Calu3 (cell line): ENCODE measurements at regions not wholly inside any gene's neighbourhood (a gene's known extent, or its start where the extent isn't known, plus 50 kb on each side); places are given as distances from the start of the nearest gene placed in this dataset.

Experiments used
- BruUV-seq: library from RNA; stranded (reverse); fragments of 400-500 nt; replicated peaks from 2 replicates; lab custom pipeline; 2021; lab: Mats Ljungman, UMichigan
- CTCF ChIA-PET: fragments of 300-600 bp; sonication (Branson Sonifier 250); formaldehyde crosslinking; loops from one replicate; lab custom pipeline; 2022; ENCODE audit warnings: antibody characterized with exemption; lab: Charles Lee
- DNase-seq: peaks from one replicate; pipeline ENCODE4 v3.0.0; 2022
- H3K27ac Mint-ChIP-seq: one replicate; pipeline ENCODE4 v1.8.0; 2022; ENCODE audit warnings: mixed read lengths; ENCODE audit not compliant: unreplicated experiment
- H3K27me3 Mint-ChIP-seq: one replicate; pipeline ENCODE4 v1.8.0; 2022; ENCODE audit warnings: mixed read lengths; ENCODE audit not compliant: unreplicated experiment
- H3K36me3 Mint-ChIP-seq: one replicate; pipeline ENCODE4 v1.8.0; 2022; ENCODE audit warnings: mild to moderate bottlenecking, moderate library complexity, mixed read lengths; ENCODE audit not compliant: insufficient read depth, unreplicated experiment
- H3K4me1 Mint-ChIP-seq: one replicate; pipeline ENCODE4 v1.8.0; 2022; ENCODE audit warnings: mild to moderate bottlenecking, low read depth, mixed read lengths; ENCODE audit not compliant: unreplicated experiment
- H3K4me3 Mint-ChIP-seq: one replicate; pipeline ENCODE4 v1.8.0; 2022; ENCODE audit warnings: mild to moderate bottlenecking, low read depth, moderate library complexity, mixed read lengths; ENCODE audit not compliant: unreplicated experiment
- H3K9me3 Mint-ChIP-seq: one replicate; pipeline ENCODE4 v1.8.0; 2022; ENCODE audit warnings: low read depth, mixed read lengths; ENCODE audit not compliant: unreplicated experiment
- intact Hi-C: fragments of 100-400 bp; cut with micrococcal nuclease; formaldehyde crosslinking; loops from one replicate; pipeline ENCODE4 v1.10.0; 2022; ENCODE audit not compliant: unreplicated experiment
- TF ChIP-seq, protein P1 (sequence below): fragments of 200-600 bp; IDR thresholded peaks from one replicate; pipeline ENCODE4 v1.8.0; 2022; ENCODE audit warnings: antibody characterized with exemption; ENCODE audit not compliant: unreplicated experiment

DNA sequence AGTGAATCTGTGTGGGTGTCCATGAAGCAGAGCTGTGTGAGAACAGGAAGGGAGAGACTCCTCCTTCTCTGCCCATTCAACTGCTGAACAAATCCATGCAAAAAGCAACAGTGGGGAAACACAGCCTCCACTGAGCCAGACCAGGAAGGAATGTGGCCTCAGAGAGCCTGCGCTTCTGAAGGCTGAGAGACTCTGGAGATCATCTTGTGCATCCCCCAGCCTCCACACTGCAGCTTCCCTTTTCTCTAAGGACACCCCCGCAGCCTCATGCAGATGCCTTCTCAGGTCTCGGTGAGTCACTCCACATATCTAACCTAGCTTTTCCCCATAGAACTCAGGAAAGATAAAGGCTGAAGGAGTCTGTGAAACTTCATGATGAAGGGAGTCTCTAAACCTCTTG, 402.9 kb downstream of the TNS1 start:
- BruUV-seq: no TSS peak
- H3K4me1 Mint-ChIP-seq: no peaks in the 10 kb centered on the region
- no peaks in the 10 kb centered on the region for H3K36me3 Mint-ChIP-seq

DNA sequence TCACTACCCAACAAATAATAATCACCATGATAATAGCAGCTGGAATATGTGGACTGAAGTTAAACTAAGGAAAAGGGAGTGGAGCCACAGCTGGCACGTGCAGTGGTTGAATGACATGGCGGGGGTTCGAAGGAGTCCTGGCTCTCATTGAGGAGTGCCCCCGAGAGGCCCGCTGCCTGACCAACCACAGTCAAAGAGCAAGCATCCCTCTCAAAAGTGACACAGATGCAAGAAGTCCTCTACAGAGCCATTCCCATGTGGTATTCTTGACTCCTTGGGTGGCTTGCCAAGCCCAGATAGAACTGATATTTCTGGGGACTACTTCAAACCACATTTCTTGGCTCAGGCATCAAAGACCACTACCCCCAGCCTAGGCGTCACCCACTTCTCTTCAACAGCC, 405.1 kb downstream of the TNS1 start:
- no peak overlapping the region for H3K27ac Mint-ChIP-seq
- TF ChIP-seq, protein P1, sequence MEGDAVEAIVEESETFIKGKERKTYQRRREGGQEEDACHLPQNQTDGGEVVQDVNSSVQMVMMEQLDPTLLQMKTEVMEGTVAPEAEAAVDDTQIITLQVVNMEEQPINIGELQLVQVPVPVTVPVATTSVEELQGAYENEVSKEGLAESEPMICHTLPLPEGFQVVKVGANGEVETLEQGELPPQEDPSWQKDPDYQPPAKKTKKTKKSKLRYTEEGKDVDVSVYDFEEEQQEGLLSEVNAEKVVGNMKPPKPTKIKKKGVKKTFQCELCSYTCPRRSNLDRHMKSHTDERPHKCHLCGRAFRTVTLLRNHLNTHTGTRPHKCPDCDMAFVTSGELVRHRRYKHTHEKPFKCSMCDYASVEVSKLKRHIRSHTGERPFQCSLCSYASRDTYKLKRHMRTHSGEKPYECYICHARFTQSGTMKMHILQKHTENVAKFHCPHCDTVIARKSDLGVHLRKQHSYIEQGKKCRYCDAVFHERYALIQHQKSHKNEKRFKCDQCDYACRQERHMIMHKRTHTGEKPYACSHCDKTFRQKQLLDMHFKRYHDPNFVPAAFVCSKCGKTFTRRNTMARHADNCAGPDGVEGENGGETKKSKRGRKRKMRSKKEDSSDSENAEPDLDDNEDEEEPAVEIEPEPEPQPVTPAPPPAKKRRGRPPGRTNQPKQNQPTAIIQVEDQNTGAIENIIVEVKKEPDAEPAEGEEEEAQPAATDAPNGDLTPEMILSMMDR: no peak
- H3K27me3 Mint-ChIP-seq: peaks cover 86% of the 10 kb centered on the region
- intact Hi-C loops: no loop called here
- no peaks in the 10 kb centered on the region for H3K9me3 Mint-ChIP-seq
- DNase-seq: no peak
- no peaks in the 10 kb centered on the region for H3K36me3 Mint-ChIP-seq
- no TSS peak for BruUV-seq
- no peaks in the 10 kb centered on the region for H3K4me1 Mint-ChIP-seq
- H3K4me3 Mint-ChIP-seq: no peak overlapping the region
- CTCF ChIA-PET: interaction anchor here (0.6 kb wide), 1 partner anchor 131 kb away, joined by 3 read pairs; no protein-coding TSS in a partner anchor

More for the DNA sequence above, 402.9 kb downstream of the TNS1 start:
- intact Hi-C loops: no loop called here
- peaks cover 88% of the 10 kb centered on the region for H3K27me3 Mint-ChIP-seq
- DNase-seq: no peak
- CTCF ChIA-PET: no interaction called here
- no peak overlapping the region for H3K4me3 Mint-ChIP-seq
- TF ChIP-seq, protein P1: no peak
- H3K9me3 Mint-ChIP-seq: no peaks in the 10 kb centered on the region
- no peak overlapping the region for H3K27ac Mint-ChIP-seq

- Mint-ChIP-seq H3K9me3 (no peaks in the 10 kb centered on the region), H3K4me1 (no peaks in the 10 kb centered on the region), H3K27ac (no peak overlapping the region), H3K36me3 (no peaks in the 10 kb centered on the region), H3K27me3 (peaks cover 83% of the 10 kb centered on the region), H3K4me3 (no peak overlapping the region)
- TF ChIP-seq, protein P1: no peak
- CTCF ChIA-PET: interaction anchor here (1.0 kb wide), 1 partner anchor 1381 kb away, joined by 3 read pairs; no protein-coding TSS in a partner anchor
- BruUV-seq: no TSS peak
- DNase-seq: no peak
- intact Hi-C loops: no loop called here
Measured at GRCh38 chr2:217597145-217597544, 405.6 kb downstream of the TNS1 start.

GRCh38 chr2:217593732-217594131, 409.1 kb downstream of the TNS1 start:
- BruUV-seq: no TSS peak

More at GRCh38 chr2:217593732-217594131, 409.1 kb downstream of the TNS1 start:
- Mint-ChIP-seq H3K27ac (no peak overlapping the region), H3K36me3 (no peaks in the 10 kb centered on the region), H3K9me3 (no peaks in the 10 kb centered on the region), H3K27me3 (peaks cover 49% of the 10 kb centered on the region), H3K4me1 (no peaks in the 10 kb centered on the region), H3K4me3 (no peak overlapping the region)
- intact Hi-C loops: no loop called here
- DNase-seq: no peak
- CTCF ChIA-PET: interaction anchor here (0.9 kb wide), 1 partner anchor 281 kb away, joined by 3 read pairs; no protein-coding TSS in a partner anchor
- TF ChIP-seq, protein P1: no peak
